Mesendoderm (in vitro differentiated cells): ENCODE measurements at regions not wholly inside any gene's neighbourhood (a gene's known extent, or its start where the extent isn't known, plus 50 kb on each side); places are given as distances from the start of the nearest gene placed in this dataset.
A peak's percentile ranks its signal among the peaks of the same experiment; 100 is the strongest.

Source experiments
- DNase-seq: peaks from one replicate; pipeline ENCODE4 v3.0.0; 2013
- H2AK5ac ChIP-seq: 2 replicates; pipeline ENCODE4 v1.6.1; 2013; ENCODE audit warnings: low read length, inconsistent platforms
- H2BK120ac ChIP-seq: 2 replicates; pipeline ENCODE4 v1.6.1; 2013; ENCODE audit warnings: low read depth, mild to moderate bottlenecking, low read length, moderate library complexity, mixed read lengths
- H2BK15ac ChIP-seq: replicated peaks from 2 replicates; pipeline ENCODE4 v1.6.1; 2013; ENCODE audit warnings: low read depth, mild to moderate bottlenecking, moderate library complexity
- H2BK5ac ChIP-seq: 2 replicates; pipeline ENCODE4 v1.6.1; 2013; ENCODE audit warnings: low read length, inconsistent platforms
- H3K18ac ChIP-seq: 2 replicates; pipeline ENCODE4 v1.6.1; 2013; ENCODE audit warnings: mild to moderate bottlenecking, low read length, mixed read lengths
- H3K23ac ChIP-seq: one replicate; pipeline ENCODE4 v1.6.1; 2013; ENCODE audit warnings: low read length
- H3K27ac ChIP-seq: 2 replicates; pipeline ENCODE4 v1.5.1; 2013; ENCODE audit warnings: low read depth, mild to moderate bottlenecking, inconsistent platforms, low read length, moderate library complexity
- H3K27me3 ChIP-seq: 2 replicates; pipeline ENCODE4 v1.6.1; 2013; ENCODE audit warnings: low read length, control low read depth, mild to moderate bottlenecking, inconsistent platforms; ENCODE audit not compliant: insufficient read depth, poor library complexity
- H3K36me3 ChIP-seq: 2 replicates; pipeline ENCODE4 v1.6.1; 2013; ENCODE audit warnings: low read length, inconsistent platforms; ENCODE audit not compliant: control insufficient read depth, insufficient read depth
- H3K4ac ChIP-seq: one replicate; pipeline ENCODE4 v1.6.1; 2013; ENCODE audit warnings: low read depth, mild to moderate bottlenecking, low read length, moderate library complexity
- H3K4me1 ChIP-seq: 2 replicates; pipeline ENCODE4 v1.6.1; 2013; ENCODE audit warnings: low read depth, low read length, inconsistent platforms; ENCODE audit not compliant: control insufficient read depth
- H3K4me2 ChIP-seq: 2 replicates; pipeline ENCODE4 v1.6.1; 2013; ENCODE audit warnings: low read length
- H3K4me3 ChIP-seq: 2 replicates; pipeline ENCODE4 v1.5.1; 2013; ENCODE audit warnings: mild to moderate bottlenecking, low read length
- H3K56ac ChIP-seq: one replicate; pipeline ENCODE4 v1.6.1; 2013; ENCODE audit warnings: low read length
- H3K79me1 ChIP-seq: 2 replicates; pipeline ENCODE4 v1.6.1; 2013; ENCODE audit warnings: low read length, inconsistent platforms
- H3K79me2 ChIP-seq: 2 replicates; pipeline ENCODE4 v1.6.1; 2013; ENCODE audit warnings: mild to moderate bottlenecking, low read length; ENCODE audit not compliant: control insufficient read depth, insufficient read depth
- H3K9ac ChIP-seq: 2 replicates; pipeline ENCODE4 v1.6.1; 2013; ENCODE audit warnings: low read length, inconsistent platforms
- H4K5ac ChIP-seq: one replicate; pipeline ENCODE4 v1.6.1; 2013; ENCODE audit warnings: low read length
- H4K8ac ChIP-seq: one replicate; pipeline ENCODE4 v1.6.1; 2013; ENCODE audit warnings: low read depth, mild to moderate bottlenecking, control low read depth, low read length, moderate library complexity
- WGBS: extraction: QIAGEN DNeasy Blood & Tissue Kit; methylation state at CpG from one replicate; pipeline ENCODE4 v1.1.7; 2013; ENCODE audit warnings: low lambda C conversion rate, missing lambda C conversion rate; ENCODE audit not compliant: insufficient coverage; ENCODE audit errors: extremely low coverage; 5-methylcytosine and 5-hydroxymethylcytosine counted together

DNA sequence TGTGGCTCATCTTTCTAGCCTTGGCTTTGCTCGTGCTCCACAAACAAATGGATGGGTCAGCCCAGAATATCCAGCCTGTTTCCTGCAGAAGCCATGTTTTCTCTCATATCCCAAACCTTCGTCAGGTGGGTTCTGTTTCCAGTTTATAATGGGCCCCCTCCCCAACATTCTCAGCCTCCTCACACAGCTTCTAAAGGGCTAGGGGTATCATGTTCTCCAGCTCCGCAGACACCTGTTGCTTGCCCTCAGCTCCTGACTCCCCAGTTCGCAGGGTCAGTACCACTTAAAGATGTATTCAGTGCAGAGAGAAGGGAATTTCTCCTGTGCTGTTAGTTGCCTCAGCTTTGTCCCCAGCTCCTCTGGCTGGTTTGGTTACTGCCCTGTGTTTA, 447.3 kb upstream of the JARID2 start:
- H3K27me3 ChIP-seq = no peaks in the 10 kb centered on the region
- no peak overlapping the region for H3K9ac ChIP-seq
- no peaks in the 10 kb centered on the region for H3K36me3 ChIP-seq
- no peaks in the 10 kb centered on the region for H3K79me2 ChIP-seq
- no peak overlapping the region for H2BK15ac ChIP-seq
- H3K4me3 ChIP-seq = no peak overlapping the region
- H4K5ac ChIP-seq = no peak overlapping the region
- no peak overlapping the region for H3K18ac ChIP-seq
- H3K4me1 ChIP-seq = peaks cover 9% of the 10 kb centered on the region
- peak overlapping the region; percentile 54 for H3K56ac ChIP-seq
- H3K4me2 ChIP-seq = no peak overlapping the region
- H3K23ac ChIP-seq = peak overlapping the region; percentile 6
- WGBS = no CpG with 5 or more reads among the region's 4 CpGs
- peak overlapping the region; percentile 32 for H2AK5ac ChIP-seq
- no peaks in the 10 kb centered on the region for H3K79me1 ChIP-seq
- H2BK5ac ChIP-seq = peak overlapping the region; percentile 73
- H3K27ac ChIP-seq = no peak overlapping the region
- H4K8ac ChIP-seq = no peak overlapping the region
- no peak for DNase-seq
- H3K4ac ChIP-seq = no peak overlapping the region
- no peak overlapping the region for H2BK120ac ChIP-seq

GRCh38 chr6:14798996-14799588, 446.8 kb upstream of the JARID2 start:
- H4K5ac ChIP-seq = no peak overlapping the region
- H3K18ac ChIP-seq = no peak overlapping the region
- H3K4ac ChIP-seq = no peak overlapping the region
- H4K8ac ChIP-seq = no peak overlapping the region
- H3K27me3 ChIP-seq = no peaks in the 10 kb centered on the region
- H3K56ac ChIP-seq = no peak overlapping the region
- H3K27ac ChIP-seq = no peak overlapping the region
- no peak overlapping the region for H2BK5ac ChIP-seq
- H3K4me2 ChIP-seq = no peak overlapping the region
- no peak overlapping the region for H2BK120ac ChIP-seq
- H3K36me3 ChIP-seq = no peaks in the 10 kb centered on the region
- H3K23ac ChIP-seq = no peak overlapping the region
- no peaks in the 10 kb centered on the region for H3K79me2 ChIP-seq
- peaks cover 9% of the 10 kb centered on the region for H3K4me1 ChIP-seq
- no peak for DNase-seq
- no peak overlapping the region for H2AK5ac ChIP-seq
- no peak overlapping the region for H3K9ac ChIP-seq
- no CpG with 5 or more reads among the region's 2 CpGs for WGBS
- H3K4me3 ChIP-seq = no peak overlapping the region
- H2BK15ac ChIP-seq = no peak overlapping the region
- H3K79me1 ChIP-seq = no peaks in the 10 kb centered on the region

DNA sequence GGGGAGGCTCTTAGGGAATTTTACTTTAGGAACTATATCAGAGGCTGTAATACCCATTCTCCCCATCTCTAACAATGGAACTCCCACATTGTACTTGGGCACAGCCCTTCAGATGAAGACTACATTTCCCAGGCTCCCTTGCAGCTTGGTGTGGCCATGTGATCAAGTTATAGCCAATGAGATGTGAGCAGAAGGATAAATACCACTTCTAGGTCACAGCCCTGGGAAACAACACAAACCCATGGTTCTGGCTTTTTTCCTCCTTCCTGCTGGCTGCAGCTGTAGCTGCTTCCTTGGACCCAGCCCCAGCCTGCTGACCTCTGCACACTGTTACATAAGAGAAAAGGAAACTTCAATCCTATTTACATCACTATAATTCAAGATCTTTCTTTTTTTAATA, 445.9 kb upstream of the JARID2 start:
- peaks cover 9% of the 10 kb centered on the region for H3K4me1 ChIP-seq
- H3K27ac ChIP-seq = no peak overlapping the region
- no peak overlapping the region for H2BK15ac ChIP-seq
- H2BK5ac ChIP-seq = no peak overlapping the region
- no peak overlapping the region for H4K8ac ChIP-seq
- no peak overlapping the region for H3K4ac ChIP-seq
- H3K4me2 ChIP-seq = no peak overlapping the region
- no peak overlapping the region for H2AK5ac ChIP-seq
- H3K36me3 ChIP-seq = no peaks in the 10 kb centered on the region
- no peaks in the 10 kb centered on the region for H3K27me3 ChIP-seq
- H3K79me2 ChIP-seq = no peaks in the 10 kb centered on the region
- H4K5ac ChIP-seq = no peak overlapping the region
- H3K79me1 ChIP-seq = no peaks in the 10 kb centered on the region
- DNase-seq = peak; percentile 97
- no peak overlapping the region for H2BK120ac ChIP-seq
- H3K4me3 ChIP-seq = no peak overlapping the region
- no peak overlapping the region for H3K23ac ChIP-seq
- no peak overlapping the region for H3K56ac ChIP-seq
- H3K18ac ChIP-seq = no peak overlapping the region
- H3K9ac ChIP-seq = no peak overlapping the region

DNA sequence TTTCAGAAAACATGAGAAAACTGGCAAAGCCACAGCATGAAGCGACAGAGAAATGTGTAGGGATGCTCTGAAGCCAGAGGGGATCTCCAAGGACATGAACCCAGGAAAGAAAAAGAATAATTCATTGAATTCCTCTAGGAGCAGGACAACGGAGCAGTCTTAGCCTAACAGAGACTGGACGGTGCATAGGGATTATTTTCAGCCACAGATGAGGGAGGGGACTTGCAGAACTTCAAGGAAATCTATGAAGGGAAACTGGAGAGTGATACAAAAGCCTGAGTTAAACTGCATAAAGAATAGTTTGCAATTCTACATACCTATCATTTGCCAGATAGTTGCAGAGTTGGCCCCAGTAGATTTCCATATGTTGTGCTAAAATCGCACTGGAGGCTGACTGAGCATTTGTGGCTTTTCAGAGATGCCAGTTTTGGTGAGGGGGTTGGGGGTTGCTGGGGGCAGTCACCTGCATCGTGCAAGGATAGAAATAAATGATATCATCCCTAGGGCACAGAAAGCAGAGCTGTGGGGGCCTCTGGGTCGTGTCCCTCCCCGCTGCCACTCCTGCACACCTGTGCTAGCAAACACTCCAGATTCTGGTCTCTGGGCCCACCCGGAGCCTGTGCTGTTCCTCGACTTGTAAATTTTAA, 443.2 kb upstream of the JARID2 start:
- Histone ChIP-seq H3K36me3 (no peaks in the 10 kb centered on the region), H2AK5ac (no peak overlapping the region), H3K18ac (no peak overlapping the region), H3K27me3 (no peaks in the 10 kb centered on the region), H3K79me1 (no peaks in the 10 kb centered on the region), H2BK120ac (no peak overlapping the region), H3K4me2 (no peak overlapping the region), H3K4me3 (no peak overlapping the region), H4K5ac (no peak overlapping the region), H4K8ac (no peak overlapping the region), H3K27ac (no peak overlapping the region), H2BK5ac (no peak overlapping the region), H3K23ac (no peak overlapping the region), H2BK15ac (no peak overlapping the region), H3K9ac (no peak overlapping the region), H3K56ac (no peak overlapping the region), H3K4ac (no peak overlapping the region), H3K79me2 (no peaks in the 10 kb centered on the region), H3K4me1 (peaks cover 7% of the 10 kb centered on the region)
- DNase-seq = no peak
- no CpG with 5 or more reads among the region's 9 CpGs for WGBS

- Histone ChIP-seq H3K56ac (no peak overlapping the region), H2BK15ac (no peak overlapping the region), H2AK5ac (no peak overlapping the region), H3K9ac (no peak overlapping the region), H3K27ac (no peak overlapping the region), H4K5ac (no peak overlapping the region), H3K27me3 (no peaks in the 10 kb centered on the region), H2BK5ac (no peak overlapping the region), H3K79me1 (no peaks in the 10 kb centered on the region), H3K4me2 (no peak overlapping the region), H3K79me2 (no peaks in the 10 kb centered on the region), H3K4me3 (no peak overlapping the region), H3K18ac (no peak overlapping the region), H3K36me3 (no peaks in the 10 kb centered on the region), H3K23ac (no peak overlapping the region), H2BK120ac (no peak overlapping the region), H3K4ac (no peak overlapping the region), H3K4me1 (no peaks in the 10 kb centered on the region), H4K8ac (no peak overlapping the region)
- DNase-seq = no peak
- WGBS = no CpG with 5 or more reads among the region's 18 CpGs
Observed at GRCh38 chr6:14804001-14804784, 441.7 kb upstream of the JARID2 start.
